OCI-LY7 (cell line): ENCODE measurements at regions not wholly inside any gene's neighbourhood (a gene's known extent, or its start where the extent isn't known, plus 50 kb on each side); places are given as distances from the start of the nearest gene placed in this dataset.

ENCODE experiments used
- BruUV-seq: library from RNA; stranded (reverse); fragments of 400-500 nt; replicated peaks from 2 replicates; lab custom pipeline; 2021; lab: Mats Ljungman, UMichigan
- CTCF ChIA-PET: fragments of 300-600 bp; sonication (Branson Sonifier 250); formaldehyde crosslinking; loops from one replicate; lab custom pipeline; 2022; ENCODE audit warnings: antibody characterized with exemption; ENCODE audit not compliant: unreplicated experiment; lab: Charles Lee
- POLR2A ChIA-PET: fragments of 300-600 bp; sonication (Branson Sonifier 250); formaldehyde crosslinking; loops from one replicate; lab custom pipeline; 2022; ENCODE audit warnings: antibody characterized with exemption; lab: Charles Lee
- DNase-seq: peaks from one replicate; pipeline ENCODE4 v3.0.0-alpha.2; 2015; ENCODE audit warnings: low spot score
- H2AFZ ChIP-seq: fragments of 200-600 bp; sonication (generic), shearing (Covaris generic); 2 replicates; pipeline ENCODE4 v1.6.1; 2014; ENCODE audit warnings: mild to moderate bottlenecking, antibody characterized with exemption, low read length, moderate library complexity
- H3K27ac ChIP-seq: fragments of 200-600 bp; sonication (generic); 2 replicates; pipeline ENCODE4 v1.5.1; 2014; ENCODE audit warnings: mixed run types, low read depth, mild to moderate bottlenecking, moderate library complexity, low read length, inconsistent platforms; ENCODE audit not compliant: poor library complexity, severe bottlenecking
- H3K36me3 ChIP-seq: fragments of 200-600 bp; sonication (generic); 2 replicates; pipeline ENCODE4 v1.6.1; 2014; ENCODE audit warnings: mild to moderate bottlenecking, antibody characterized with exemption, low read length, moderate library complexity, mixed read lengths; ENCODE audit not compliant: insufficient read depth
- H3K4me1 ChIP-seq: fragments of 200-600 bp; sonication (generic); 2 replicates; pipeline ENCODE4 v1.5.1; 2014; ENCODE audit warnings: mild to moderate bottlenecking, low read length; ENCODE audit not compliant: insufficient read depth, poor library complexity, severe bottlenecking
- H3K4me2 ChIP-seq: fragments of 200-600 bp; sonication (generic); 2 replicates; pipeline ENCODE4 v1.6.1; 2014; ENCODE audit warnings: mild to moderate bottlenecking, low read length
- H3K4me3 ChIP-seq: fragments of 200-600 bp; sonication (generic); 2 replicates; pipeline ENCODE4 v1.5.1; 2014; ENCODE audit warnings: mild to moderate bottlenecking, low read depth, low read length; ENCODE audit not compliant: poor library complexity, severe bottlenecking
- H3K79me2 ChIP-seq: fragments of 200-600 bp; sonication (generic); 2 replicates; pipeline ENCODE4 v1.6.1; 2016; ENCODE audit warnings: low read depth, mild to moderate bottlenecking, low read length, moderate library complexity, mixed read lengths; ENCODE audit not compliant: insufficient read depth
- H3K9me2 ChIP-seq: fragments of 200-600 bp; sonication (generic); 2 replicates; pipeline ENCODE4 v1.6.1; 2016; ENCODE audit warnings: mild to moderate bottlenecking, low read length, mixed read lengths; ENCODE audit not compliant: insufficient read depth
- H3K9me3 ChIP-seq: fragments of 200-600 bp; sonication (generic); 2 replicates; pipeline ENCODE4 v1.6.1; 2014; ENCODE audit warnings: mild to moderate bottlenecking, mixed run types, low read length, mixed read lengths
- H4K20me1 ChIP-seq: fragments of 200-600 bp; sonication (generic); 2 replicates; pipeline ENCODE4 v1.6.1; 2014; ENCODE audit warnings: mild to moderate bottlenecking, antibody characterized with exemption, low read length, moderate library complexity, mixed read lengths; ENCODE audit not compliant: insufficient read depth
- CTCF ChIP-seq: fragments of 200-600 bp; sonication (generic); conservative IDR thresholded peaks from 2 replicates; pipeline ENCODE4 v1.5.1; 2014; ENCODE audit warnings: mild to moderate bottlenecking, antibody characterized with exemption, low read length, moderate library complexity, mixed read lengths
- EZH2phosphoT487 ChIP-seq: fragments of 200-600 bp; sonication (generic); IDR thresholded peaks from 2 replicates; pipeline ENCODE4 v1.6.1; 2018; ENCODE audit warnings: low read depth, borderline replicate concordance, mild to moderate bottlenecking, mixed run types, antibody characterized with exemption, low read length, moderate library complexity, mixed read lengths
- intact Hi-C: fragments of 100-400 bp; cut with micrococcal nuclease; formaldehyde crosslinking; loops from one replicate; pipeline ENCODE4 v1.10.0; 2022; ENCODE audit not compliant: unreplicated experiment

GRCh38 chr9:30970812-30971211 is 1413.6 kb upstream of the ACO1 start:
- TF ChIP-seq CTCF (no peak), EZH2phosphoT487 (no peak)

GRCh38 chr9:30972654-30973053 is 1411.8 kb upstream of the ACO1 start:
- no peak for TF ChIP-seq CTCF
- TF ChIP-seq EZH2phosphoT487, result no peak
- Histone ChIP-seq H2AFZ (no peak overlapping the region), H3K27ac (no peak overlapping the region), H3K4me1 (no peaks in the 10 kb centered on the region), H4K20me1 (no peaks in the 10 kb centered on the region), H3K9me2 (no peaks in the 10 kb centered on the region), H3K9me3 (no peaks in the 10 kb centered on the region), H3K4me3 (no peak overlapping the region), H3K79me2 (no peaks in the 10 kb centered on the region), H3K36me3 (no peaks in the 10 kb centered on the region), H3K4me2 (no peak overlapping the region)
- DNase-seq, result no peak
- ChIA-PET POLR2A (no interaction called here), CTCF (no interaction called here)
- intact Hi-C loops, result no loop called here
- BruUV-seq, result no TSS peak

More at GRCh38 chr9:30970812-30971211, 1413.6 kb upstream of the ACO1 start:
- intact Hi-C loops, result no loop called here
- POLR2A ChIA-PET, result no interaction called here
- H3K4me2 ChIP-seq, result no peak overlapping the region
- no TSS peak for BruUV-seq
- H3K27ac ChIP-seq, result no peak overlapping the region
- H3K4me3 ChIP-seq, result no peak overlapping the region
- H3K9me2 ChIP-seq, result no peaks in the 10 kb centered on the region
- H4K20me1 ChIP-seq, result no peaks in the 10 kb centered on the region
- CTCF ChIA-PET, result no interaction called here
- H3K4me1 ChIP-seq, result no peaks in the 10 kb centered on the region
- H3K9me3 ChIP-seq, result no peaks in the 10 kb centered on the region
- H3K79me2 ChIP-seq, result no peaks in the 10 kb centered on the region
- no peak for DNase-seq
- no peak overlapping the region for H2AFZ ChIP-seq
- no peaks in the 10 kb centered on the region for H3K36me3 ChIP-seq

GRCh38 chr9:30977965-30978364 is 1406.5 kb upstream of the ACO1 start:
- Histone ChIP-seq H3K79me2 (no peaks in the 10 kb centered on the region), H3K4me1 (no peaks in the 10 kb centered on the region), H3K4me2 (no peak overlapping the region), H3K9me3 (no peaks in the 10 kb centered on the region), H2AFZ (no peak overlapping the region), H3K4me3 (no peak overlapping the region), H3K36me3 (no peaks in the 10 kb centered on the region), H3K27ac (no peak overlapping the region), H4K20me1 (no peaks in the 10 kb centered on the region), H3K9me2 (no peaks in the 10 kb centered on the region)
- ChIA-PET POLR2A (no interaction called here), CTCF (no interaction called here)
- intact Hi-C loops, result no loop called here
- TF ChIP-seq CTCF (no peak), EZH2phosphoT487 (no peak)
- DNase-seq, result no peak
- BruUV-seq, result no TSS peak
